Mesenteric fat pad (tissue), 1 donor: ENCODE measurements at regions not wholly inside any gene's neighbourhood (a gene's known extent, or its start where the extent isn't known, plus 50 kb on each side); places are given as distances from the start of the nearest gene placed in this dataset.

ENCODE experiments used
- DNase-seq: peaks from one replicate; pipeline ENCODE4 v3.0.0-alpha.2; 2020; ENCODE audit warnings: low spot score
- donor health status: DM: yes; HTN: yes; CAD: no.

DNA sequence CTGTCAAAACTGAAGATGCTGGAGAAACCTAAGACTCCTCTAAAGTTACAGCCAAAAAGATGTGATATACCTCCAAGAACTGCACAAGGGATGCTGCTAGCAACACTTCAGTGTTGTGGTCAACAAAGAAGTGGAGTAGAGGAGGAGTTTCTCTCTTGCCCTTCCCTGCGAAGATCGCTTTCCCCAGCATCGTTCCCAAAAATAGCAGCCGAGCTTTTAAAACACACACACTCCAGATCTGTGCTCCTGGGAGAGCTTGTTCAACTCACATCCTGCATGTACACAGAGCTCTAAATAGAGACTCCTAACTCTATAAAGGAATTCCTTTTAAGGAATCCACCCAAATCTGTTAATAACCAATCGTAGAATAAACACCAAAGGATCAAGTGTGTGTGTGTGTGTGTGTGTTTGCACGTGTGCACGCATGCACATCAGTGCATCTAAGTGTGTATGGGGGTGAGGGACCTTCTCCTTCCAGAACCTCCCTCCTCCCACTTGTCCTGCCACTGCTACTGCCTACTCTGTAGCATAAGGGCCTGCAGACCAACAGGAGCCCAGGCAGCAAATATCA is 58.5 kb downstream of the PSMG1 start:
- DNase-seq, result no peak

DNA sequence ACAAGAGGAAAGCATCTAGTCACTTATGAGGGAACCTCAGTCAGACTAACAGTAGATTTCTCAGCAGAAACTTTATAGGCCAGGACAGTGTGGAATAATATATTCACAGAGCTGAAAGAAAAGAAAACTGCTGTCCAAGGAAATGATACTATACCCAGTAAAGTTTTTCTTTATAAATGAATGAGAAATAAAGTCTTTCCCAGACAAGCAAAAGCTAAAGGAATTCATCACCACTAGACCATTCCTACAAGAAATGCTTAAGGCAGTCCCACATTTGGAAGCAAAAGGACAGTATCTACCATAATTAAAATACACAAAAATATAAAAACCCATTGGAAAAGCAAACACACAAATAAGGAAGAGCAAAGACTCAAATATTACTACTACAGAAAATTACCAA is 59.9 kb downstream of the PSMG1 start:
- no peak for DNase-seq

DNA sequence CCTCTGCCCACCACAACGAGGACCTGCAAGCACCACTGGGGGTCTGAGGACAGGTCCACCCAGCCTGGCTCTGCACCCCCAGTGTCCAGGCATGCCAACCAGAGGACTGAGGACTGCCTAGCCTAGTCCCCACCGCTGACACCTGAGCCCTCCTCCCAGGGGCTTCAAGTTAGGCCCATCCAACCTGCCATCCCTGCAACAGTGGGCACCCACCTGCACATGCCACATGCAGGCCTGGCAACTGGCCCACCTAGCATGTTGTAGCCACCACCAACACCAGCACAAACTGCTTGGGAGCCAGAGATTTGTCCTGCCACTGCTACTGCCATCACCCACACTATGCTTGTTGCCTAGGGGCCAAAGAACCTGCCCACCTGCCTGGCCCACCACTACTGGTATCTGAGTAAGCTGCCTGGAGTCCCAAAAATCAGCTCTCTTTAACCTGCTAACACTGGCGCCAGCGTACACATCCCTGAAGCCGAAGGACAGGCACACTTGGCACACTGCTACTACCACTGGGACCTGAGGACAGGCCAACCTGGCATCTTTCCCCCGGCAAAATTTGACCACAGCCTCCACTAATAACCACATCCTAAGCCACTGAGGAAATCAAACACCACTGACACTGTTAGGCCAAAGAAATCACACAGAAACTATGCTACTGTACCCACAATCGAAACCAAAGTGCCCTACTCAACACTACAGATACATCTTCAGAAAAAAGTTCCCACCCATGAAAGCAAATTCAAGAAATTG is 61.5 kb downstream of the PSMG1 start:
- DNase-seq, result no peak

DNA sequence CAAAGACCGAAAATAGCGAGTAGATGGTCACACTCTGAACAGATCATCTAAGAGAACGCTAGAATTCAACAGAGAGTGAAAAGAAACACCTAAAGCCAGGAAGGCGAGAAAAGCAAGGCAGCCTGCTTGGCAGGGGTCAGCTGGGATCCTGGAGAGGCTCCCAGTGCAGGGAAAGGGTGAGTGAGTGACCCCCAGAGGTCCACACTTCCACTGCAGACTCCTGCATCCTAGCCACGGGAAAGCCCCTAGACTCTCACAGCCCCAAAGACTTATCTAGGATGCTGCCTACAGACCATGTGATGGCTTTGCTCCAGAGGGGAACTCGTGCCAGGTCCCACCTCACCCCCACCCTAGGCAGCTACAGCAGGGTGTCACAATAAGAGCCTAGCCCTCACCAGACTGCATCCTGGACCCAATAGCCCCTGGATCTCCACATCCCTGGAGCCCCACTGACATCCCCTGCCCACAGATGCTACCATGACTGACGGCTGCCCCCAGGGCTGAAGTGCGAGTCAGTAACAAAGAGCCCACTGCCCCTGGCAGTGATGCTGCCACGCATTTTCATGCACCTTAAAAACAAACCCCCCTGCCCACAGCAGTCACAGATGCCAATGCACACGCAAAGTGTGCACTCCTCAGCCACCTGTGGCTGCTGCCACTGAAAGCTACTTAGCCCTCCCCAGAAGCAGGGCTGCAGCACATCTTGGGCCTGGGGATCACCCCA is 62.2 kb downstream of the PSMG1 start:
- DNase-seq, result no peak

DNA sequence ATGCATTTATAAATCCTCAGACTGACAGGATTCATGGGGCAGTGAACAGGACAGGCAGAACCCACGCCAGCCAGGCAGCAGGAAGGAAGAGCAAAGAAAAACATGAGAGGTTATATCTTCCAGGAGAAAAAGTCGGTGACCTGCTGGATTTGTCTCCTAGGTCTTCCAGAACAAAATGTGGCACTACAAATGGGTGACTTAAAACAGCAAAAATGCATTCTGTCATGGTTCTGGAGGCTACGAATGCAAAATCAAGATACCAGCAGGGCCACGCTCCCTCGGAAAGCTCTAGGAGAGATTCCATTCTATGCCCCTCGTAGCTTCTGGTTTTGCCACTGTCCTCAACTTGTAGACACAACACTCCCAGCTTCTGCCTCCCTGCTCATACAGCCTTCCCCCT is 63.4 kb downstream of the PSMG1 start:
- DNase-seq, result no peak

DNA sequence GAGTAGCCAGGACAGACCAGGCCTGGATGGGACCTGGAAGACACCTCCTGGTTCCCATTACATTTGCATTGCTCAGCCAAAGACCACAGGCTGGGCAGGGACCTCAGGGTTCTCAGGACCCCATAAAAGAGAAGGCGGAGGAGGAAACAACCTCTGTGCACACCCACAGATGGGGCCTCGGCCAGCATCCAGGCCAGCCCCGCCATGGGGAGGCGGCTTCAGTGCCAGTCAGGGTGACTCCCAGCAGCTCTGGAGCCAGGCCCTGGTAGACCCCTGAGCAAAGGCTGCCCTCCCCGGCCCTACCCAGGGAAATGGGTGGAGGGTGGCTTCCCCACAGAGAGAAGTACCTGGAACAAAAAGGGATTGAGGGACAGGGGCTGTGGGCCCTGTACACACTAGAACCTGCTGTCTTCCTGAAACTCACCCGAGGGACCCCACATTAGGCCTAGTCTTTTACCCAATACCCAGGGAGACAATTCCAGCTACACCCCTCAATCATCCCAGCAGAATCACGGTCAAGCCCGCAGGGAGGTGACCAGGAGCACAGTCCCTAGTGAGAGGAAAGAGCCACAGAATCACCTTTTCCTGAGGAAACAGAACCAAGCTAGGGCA is 64.5 kb downstream of the PSMG1 start:
- DNase-seq, result no peak

DNA sequence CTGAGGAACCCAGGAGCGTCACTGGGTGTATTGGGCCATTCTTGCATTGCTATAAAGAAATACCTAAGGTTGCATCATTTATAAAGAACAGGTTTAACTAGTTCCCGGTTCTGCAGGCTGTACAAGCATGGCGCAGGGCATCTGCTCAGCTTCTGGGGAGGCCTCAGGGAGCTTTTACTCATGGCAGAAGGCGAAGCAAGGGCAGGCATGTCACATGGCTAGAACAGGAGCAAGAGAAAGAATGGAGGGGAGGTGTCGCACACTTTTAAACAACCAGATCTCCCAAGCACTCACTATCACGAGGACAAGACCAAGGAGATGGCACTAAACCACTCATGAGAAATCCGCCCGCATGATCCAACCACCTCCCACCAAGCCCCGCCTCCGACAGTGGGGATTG is 65.2 kb downstream of the PSMG1 start:
- DNase-seq, result no peak

DNA sequence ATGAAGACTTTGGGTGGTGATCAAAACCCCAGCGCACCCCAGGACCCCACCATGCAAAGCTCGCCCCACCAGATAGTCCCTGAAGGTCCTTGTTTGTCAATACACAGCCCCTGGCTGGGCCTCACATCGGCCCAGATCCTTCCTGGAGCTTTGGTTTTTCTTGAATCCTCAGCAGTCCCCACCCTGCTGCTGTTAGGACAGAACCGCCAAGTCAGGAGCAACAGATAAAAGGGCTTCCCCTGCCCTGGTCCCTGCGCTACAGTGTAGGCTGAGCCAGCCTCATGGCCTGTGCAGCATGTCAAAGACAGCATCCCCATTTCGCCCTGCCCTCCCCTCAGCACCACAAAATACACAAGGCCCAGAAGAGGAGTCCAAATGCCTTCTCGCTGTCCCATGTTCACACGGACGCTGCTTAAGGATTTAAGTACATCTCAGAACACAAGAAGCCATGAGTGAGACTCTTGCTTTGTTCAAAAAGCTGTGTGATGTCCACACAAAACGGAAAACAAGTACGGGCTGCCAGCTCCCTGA is 65.7 kb downstream of the PSMG1 start:
- DNase-seq, result no peak

DNA sequence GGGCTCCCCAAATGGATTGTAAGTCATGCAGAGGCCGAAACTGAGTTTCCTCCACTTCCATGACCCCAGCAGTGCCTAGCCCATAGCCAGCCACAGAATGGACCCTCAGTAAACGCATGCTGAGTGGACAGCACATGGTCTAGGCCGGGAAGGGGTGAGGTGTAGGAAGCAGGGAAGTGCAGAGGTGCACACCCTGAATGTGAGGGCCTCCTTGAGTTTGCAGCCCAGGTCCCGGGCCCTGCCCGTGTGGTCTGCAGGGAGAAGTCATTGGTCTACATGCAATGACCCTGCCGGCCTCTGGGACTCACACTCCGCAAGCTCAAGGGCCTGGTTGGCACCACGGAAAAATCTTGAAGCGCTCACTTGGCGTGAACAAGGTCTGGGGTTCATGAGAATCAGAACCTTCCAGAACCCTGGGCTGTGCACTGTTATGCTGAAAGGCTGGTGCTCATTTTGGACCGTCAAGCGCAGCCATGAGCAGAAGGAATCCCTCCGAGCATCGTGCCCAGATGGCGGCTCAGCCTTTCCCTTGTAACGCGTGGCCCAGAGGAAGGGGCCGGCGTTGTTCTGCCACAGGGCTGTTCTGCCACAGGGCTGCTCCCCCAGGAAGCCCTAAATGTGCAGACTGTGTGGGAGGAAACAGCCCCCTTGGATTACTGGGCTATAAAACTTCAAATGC is 66.4 kb downstream of the PSMG1 start:
- DNase-seq, result no peak

DNA sequence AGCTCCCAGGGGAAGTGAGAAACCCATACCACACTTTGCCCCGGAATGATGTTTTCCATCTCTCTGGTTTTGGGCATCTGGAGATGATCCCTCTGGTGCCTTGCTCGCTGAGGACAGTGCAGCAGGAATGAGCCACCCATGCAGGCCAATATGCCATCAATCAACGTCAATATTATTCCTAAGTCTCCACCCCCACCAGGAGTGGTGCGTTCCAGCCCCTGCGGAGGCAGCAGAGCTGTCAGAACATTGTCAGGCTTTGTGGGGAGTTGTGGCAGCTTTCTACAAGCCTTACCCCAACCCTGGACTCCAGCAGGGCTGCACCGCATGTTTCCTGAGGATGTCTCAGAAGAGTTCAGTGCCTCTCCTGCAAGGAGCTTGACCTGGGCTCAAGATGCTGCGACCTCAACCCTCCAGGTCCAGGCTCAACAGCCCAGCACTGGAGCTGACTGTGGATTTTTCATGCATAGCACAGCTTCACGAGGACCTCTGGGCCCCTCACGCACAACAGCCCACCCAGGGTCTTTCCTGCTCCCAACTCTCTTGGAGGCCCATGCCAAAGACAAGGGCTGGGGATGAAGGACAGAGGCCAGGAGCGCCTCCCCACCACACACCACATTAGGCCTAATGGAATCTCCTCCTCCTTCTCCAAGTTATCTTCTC is 67.5 kb downstream of the PSMG1 start:
- no peak for DNase-seq

DNA sequence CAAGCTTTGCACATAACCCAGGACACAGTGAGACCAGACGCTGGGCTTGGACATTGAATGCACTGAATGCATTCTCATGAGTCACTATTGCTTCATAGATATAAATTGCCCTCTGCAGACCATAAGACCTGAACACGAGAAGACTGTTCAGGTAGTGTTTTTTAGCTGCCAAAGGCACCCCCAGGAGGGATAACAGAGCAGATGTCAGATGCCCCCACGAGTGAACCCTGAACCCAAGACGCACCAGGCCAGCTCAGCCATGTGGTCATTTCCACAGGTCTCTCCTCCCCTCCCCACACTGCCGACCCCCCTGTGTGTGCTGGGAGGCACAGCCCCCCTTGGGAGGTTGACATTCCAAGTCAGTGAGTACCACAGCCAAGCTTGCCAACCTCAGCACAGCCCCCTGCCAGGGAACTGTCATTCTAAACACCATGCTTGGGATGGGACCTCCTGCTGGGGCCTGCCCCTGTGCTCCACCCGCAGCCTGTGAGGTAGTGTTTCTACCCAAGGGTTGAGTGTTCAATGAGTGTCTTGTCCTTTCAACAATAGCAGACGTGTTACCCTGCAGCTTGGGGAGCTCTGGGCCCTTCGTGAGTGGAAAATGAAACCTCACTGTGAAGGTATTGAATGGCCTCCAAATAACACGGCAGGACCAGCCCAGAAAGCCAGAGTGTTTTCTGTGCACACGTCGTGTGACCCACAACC is 68.2 kb downstream of the PSMG1 start:
- no peak for DNase-seq

DNA sequence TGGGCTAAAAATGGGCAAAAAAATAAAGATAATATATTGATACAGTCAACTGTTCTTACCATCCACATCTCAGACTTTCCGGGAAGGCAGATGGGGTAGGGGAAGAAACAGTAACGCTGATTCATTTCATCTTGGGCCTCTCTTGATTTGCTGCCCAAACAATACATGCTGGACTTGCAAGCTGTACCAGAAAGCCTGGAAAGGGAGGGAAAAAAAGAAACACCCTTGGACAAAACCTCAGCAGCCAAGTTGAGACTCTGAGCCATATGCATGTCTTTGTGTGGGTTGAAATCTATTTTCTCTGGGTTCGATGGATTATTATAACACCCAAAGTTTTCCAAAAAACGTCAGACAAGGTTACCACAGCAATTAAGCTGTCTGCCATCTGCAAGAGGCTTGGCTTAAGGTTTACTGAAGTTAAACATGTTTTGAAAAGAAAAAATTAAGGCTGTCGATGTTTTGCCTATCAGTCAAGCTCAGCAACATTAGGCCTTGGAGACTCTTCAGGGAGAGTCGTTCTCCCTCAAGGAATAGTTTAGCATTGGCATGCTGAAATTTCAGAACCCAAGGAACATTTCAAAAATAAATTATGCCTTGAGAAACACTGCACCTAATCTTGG is 71.2 kb downstream of the PSMG1 start:
- DNase-seq, result no peak

DNA sequence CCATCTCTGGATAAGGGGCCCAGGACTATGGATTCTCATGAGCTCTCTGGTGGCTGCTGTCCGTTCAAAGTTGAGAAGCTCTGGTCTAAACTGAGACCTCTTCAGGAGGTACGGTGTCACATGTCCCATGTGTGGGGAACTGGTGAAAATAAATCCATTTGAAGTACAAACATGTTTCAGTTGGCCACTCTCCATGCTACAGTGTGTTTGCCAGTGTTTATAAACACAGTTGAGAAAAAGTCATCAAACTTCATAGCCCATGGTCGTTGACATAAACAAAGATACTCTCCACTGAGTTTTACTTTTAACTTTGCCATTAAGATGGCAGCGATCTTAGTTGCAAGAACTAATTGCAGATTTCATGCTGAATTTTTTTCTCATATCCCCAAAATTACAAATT is 72.8 kb downstream of the PSMG1 start:
- no peak for DNase-seq

DNA sequence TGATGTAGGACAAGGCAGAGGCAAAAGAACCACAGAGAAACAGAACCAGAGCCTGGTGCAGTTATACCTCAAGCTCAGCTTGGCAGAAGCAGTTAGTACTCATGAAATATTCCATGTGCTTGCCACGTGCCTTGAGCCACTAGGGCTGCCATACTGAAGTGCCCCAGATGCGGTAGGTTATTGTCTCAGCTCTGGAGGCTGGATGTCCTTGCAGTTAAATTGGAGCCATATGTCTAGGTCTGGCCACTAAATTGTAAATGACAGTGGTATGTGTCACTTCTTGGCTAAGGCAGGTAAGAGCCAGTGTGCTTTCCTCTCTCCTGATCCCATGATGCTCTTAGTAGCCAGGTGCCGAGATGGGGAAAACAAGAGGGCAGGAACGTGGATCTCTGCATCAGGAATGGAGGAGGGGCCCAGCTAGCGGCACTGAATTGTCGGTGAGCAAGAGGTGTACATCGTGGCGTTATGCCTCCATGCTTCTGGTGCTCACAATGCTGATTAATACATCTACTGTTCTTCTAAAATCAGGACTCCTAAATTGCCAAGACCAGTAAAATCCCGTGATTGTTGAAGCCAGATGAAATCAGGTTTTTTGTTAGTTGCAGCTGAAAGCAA is 73.5 kb downstream of the PSMG1 start:
- DNase-seq, result no peak

DNA sequence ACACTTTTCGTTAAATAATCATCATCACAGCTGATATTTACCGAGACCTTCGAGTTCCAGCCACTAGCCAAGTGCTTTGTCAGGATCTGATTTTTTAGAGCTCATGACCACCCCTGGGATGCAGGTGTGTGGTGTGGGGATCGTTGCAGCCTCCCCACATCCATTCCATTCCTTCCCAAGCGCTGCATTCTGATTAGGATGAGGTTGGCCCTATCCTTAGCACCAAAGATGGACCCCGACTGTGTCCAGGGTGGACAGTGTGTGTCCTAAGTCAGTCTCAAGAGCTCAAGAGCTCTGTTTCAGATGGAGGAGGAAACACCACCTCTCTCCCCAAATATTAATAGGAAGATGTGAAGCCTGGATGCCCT is 74.1 kb downstream of the PSMG1 start:
- no peak for DNase-seq

DNA sequence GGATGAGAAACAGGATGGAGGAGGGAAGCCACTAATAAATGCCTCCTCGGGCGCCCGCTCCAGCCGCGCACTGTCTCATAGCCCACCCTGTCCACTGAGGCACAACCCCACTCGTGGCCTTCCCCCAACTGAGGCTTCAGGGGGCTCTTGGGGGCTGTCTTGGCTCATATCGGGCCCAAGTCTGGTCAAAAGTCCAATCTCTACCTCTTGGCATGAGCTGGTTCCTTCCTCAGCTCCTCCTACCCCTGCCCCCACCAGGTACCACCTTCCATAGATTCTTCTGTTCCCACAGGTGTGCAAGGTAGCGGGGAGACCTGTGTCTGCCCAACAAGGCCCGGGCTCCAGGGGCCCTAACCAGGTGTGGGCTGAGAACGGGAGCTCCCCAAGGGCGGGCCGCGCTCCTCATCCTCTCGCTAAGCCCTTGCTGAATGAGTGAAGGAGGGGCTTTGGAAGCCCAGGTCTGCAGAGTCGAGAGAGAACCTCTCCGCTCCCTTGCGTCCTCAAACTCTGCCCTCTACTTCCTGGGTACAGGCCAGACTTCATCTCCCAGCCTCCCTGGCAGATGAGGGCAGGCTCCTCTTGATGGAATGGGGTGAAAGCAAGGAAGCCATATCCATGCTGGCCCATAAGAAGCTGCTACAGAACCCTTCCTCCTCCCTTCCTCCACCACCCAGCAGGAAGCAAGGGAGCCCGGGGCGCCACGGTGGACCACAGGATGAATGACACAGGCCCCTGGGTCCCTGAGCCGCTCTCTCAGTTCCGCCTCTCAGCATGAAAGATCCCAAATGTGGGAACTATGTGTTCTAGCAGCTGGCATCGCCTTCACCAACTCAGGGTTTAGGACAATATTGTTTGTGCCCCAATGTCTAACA is 74.7 kb downstream of the PSMG1 start:
- no peak for DNase-seq

DNA sequence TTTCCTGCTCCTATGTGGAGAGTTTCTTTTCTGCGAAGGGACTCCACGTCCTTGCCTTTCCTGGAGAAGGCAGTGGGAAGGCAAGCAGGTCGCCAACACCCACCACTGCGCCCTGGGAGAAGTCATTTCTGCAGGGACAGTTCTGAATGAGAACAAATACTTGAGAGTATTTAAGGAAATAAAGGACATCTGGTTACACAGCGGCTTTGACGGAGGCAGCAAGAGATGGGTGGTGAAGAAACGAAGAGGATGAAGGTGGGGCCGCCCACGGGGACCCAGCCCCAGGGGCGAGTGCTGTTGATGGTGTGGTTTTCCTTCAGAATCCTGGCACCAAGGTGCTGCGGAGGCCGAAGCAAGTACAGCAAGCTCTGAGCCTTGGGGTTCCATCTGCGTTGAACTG is 75.5 kb downstream of the PSMG1 start:
- no peak for DNase-seq

DNA sequence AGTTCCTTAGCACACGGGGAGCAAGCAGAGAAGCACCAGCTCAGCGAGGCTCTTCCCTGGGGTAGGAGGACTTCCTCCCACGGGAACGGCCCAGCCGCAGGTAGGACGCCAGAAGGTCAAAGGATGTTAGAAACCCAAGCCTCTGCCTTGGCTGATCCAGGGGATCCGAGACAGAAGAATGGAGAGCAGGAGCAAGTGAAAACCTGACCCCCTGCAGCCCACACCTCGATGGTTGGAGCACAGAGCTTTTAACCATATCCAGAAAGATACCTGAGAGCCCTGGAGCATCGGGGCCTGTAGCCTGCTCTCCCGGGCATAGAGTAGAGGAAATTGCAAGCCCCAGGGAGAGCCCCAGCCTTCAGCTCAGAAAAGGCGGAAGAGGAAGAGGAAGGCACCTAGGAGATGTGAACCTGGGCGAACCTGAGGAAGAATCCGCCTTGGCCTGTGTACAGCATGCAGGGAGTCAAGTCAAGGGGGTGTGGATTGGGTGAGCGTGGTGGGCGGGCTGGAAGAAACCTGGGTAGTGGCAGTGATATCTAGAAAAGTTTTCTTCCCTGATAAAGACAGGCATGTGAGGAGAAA is 76.3 kb downstream of the PSMG1 start:
- DNase-seq, result no peak
